WERI-Rb-1 (cell line): ENCODE measurements at regions not wholly inside any gene's neighbourhood (a gene's known extent, or its start where the extent isn't known, plus 50 kb on each side); places are given as distances from the start of the nearest gene placed in this dataset.

Experiments used
- DNase-seq: peaks from one replicate; pipeline ENCODE4 v3.0.0-alpha.2; 2020
- H3K27ac ChIP-seq: fragments of 250-450 bp; sonication (Bioruptor Pico); 2 replicates; pipeline ENCODE4 v1.5.1; 2020; ENCODE audit warnings: mild to moderate bottlenecking, moderate library complexity
- H3K27me3 ChIP-seq: fragments of 250-450 bp; sonication (Bioruptor Pico); 2 replicates; pipeline ENCODE4 v1.5.1; 2021; ENCODE audit warnings: mild to moderate bottlenecking, low read depth, moderate library complexity; ENCODE audit not compliant: insufficient read depth, severe bottlenecking
- H3K36me3 ChIP-seq: fragments of 250-450 bp; sonication (Bioruptor Pico); 2 replicates; pipeline ENCODE4 v1.5.1; 2020; ENCODE audit warnings: mild to moderate bottlenecking, moderate library complexity
- H3K4me3 ChIP-seq: 2 replicates; pipeline ENCODE4 v1.5.1; 2011; ENCODE audit warnings: low read depth, mild to moderate bottlenecking, control low read depth, low read length
- H3K9me3 ChIP-seq: fragments of 250-450 bp; sonication (Bioruptor Pico); 2 replicates; pipeline ENCODE4 v1.5.1; 2021; ENCODE audit warnings: mild to moderate bottlenecking, moderate library complexity; ENCODE audit not compliant: severe bottlenecking
- CTCF ChIP-seq: IDR thresholded peaks from 2 replicates; pipeline ENCODE4 v1.5.1; 2011; ENCODE audit warnings: low read depth, mild to moderate bottlenecking, control low read depth, inconsistent platforms, low read length

GRCh38 chr18:64416990-64417389 lies 268.1 kb upstream of the LINC00305 start:
- no peak overlapping the region for H3K4me3 ChIP-seq
- H3K27ac ChIP-seq: no peak overlapping the region
- no peaks in the 10 kb centered on the region for H3K27me3 ChIP-seq
- no peak for DNase-seq
- no peaks in the 10 kb centered on the region for H3K9me3 ChIP-seq
- no peak for TF ChIP-seq CTCF
- H3K36me3 ChIP-seq: no peaks in the 10 kb centered on the region

- DNase-seq: no peak
- no peaks in the 10 kb centered on the region for H3K36me3 ChIP-seq
- no peaks in the 10 kb centered on the region for H3K27me3 ChIP-seq
- no peak for TF ChIP-seq CTCF
- H3K4me3 ChIP-seq: no peak overlapping the region
- no peak overlapping the region for H3K27ac ChIP-seq
- no peaks in the 10 kb centered on the region for H3K9me3 ChIP-seq
Measured at GRCh38 chr18:64415218-64415617, 266.3 kb upstream of the LINC00305 start.

- Histone ChIP-seq H3K27me3 (no peaks in the 10 kb centered on the region), H3K4me3 (no peak overlapping the region), H3K27ac (no peak overlapping the region), H3K36me3 (no peaks in the 10 kb centered on the region), H3K9me3 (no peaks in the 10 kb centered on the region)
- DNase-seq: no peak
- TF ChIP-seq CTCF: no peak
Measured at GRCh38 chr18:64410685-64411084, 261.8 kb upstream of the LINC00305 start.

DNA sequence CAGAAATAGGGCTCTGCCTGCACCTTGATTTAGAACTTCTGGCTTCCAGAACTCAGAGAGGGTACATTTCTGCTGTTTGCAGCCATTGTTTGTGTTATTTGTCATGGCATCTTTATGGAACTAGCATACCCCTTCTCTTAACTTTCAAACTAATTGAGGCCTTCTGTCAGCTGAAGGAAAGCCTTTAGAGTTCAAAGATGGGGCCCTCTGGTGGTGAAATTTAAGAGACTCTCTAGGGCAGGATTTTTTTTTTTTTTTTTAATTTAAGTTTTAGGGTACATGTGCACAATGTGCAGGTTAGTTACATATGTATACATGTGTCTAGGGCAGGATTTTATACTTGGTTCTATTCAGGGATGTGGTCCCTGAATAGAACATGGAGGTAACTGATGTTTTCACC lies 260.6 kb upstream of the LINC00305 start:
- no peak overlapping the region for H3K4me3 ChIP-seq
- H3K27ac ChIP-seq: no peak overlapping the region
- TF ChIP-seq CTCF: no peak
- no peak for DNase-seq
- H3K36me3 ChIP-seq: no peaks in the 10 kb centered on the region
- H3K9me3 ChIP-seq: no peaks in the 10 kb centered on the region
- no peaks in the 10 kb centered on the region for H3K27me3 ChIP-seq

- Histone ChIP-seq H3K4me3 (no peak overlapping the region), H3K36me3 (no peaks in the 10 kb centered on the region), H3K27ac (no peak overlapping the region), H3K27me3 (no peaks in the 10 kb centered on the region), H3K9me3 (no peaks in the 10 kb centered on the region)
- no peak for DNase-seq
- TF ChIP-seq CTCF: no peak
Measured at GRCh38 chr18:64407606-64408005, 258.7 kb upstream of the LINC00305 start.

GRCh38 chr18:64405161-64405560 lies 256.3 kb upstream of the LINC00305 start:
- no peak for DNase-seq
- Histone ChIP-seq H3K36me3 (no peaks in the 10 kb centered on the region), H3K4me3 (no peak overlapping the region), H3K27me3 (no peaks in the 10 kb centered on the region), H3K27ac (no peak overlapping the region), H3K9me3 (no peaks in the 10 kb centered on the region)
- no peak for TF ChIP-seq CTCF
